Suprapubic skin (tissue), 4 donors: ENCODE measurements at regions not wholly inside any gene's neighbourhood (a gene's known extent, or its start where the extent isn't known, plus 50 kb on each side); places are given as distances from the start of the nearest gene placed in this dataset.

Experiments used
- CTCF ChIP-seq, 2 donors: fragments of 200-600 bp in 1 of 2; fragments of 450-650 bp in 1 of 2; sonication (generic) in 1 of 2; IDR thresholded peaks; one replicate each; pipeline ENCODE4 v1.5.1; 2016 to 2019; ENCODE audit warnings: antibody characterized with exemption in 2 of 2, mild to moderate bottlenecking in 1 of 2, moderate library complexity in 1 of 2
- EP300 ChIP-seq: sonication (generic); formaldehyde crosslinking; IDR thresholded peaks from one replicate; pipeline ENCODE4 v1.6.1; 2017; ENCODE audit warnings: antibody characterized with exemption
- POLR2A ChIP-seq, 2 donors: fragments of 450-650 bp; IDR thresholded peaks; one replicate each; pipeline ENCODE4 v1.6.1; 2017; ENCODE audit warnings: antibody characterized with exemption in 2 of 2, mild to moderate bottlenecking in 2 of 2, moderate library complexity in 2 of 2
- POLR2AphosphoS5 ChIP-seq, 3 donors: sonication (generic); formaldehyde crosslinking; IDR thresholded peaks; one replicate each; pipeline ENCODE4 v1.6.1; 2017; ENCODE audit warnings: antibody characterized with exemption in 3 of 3

- no peak for TF ChIP-seq POLR2A (IDR thresholded peaks at IDR 0.05)
- no peak for TF ChIP-seq CTCF (IDR thresholded peaks at IDR 0.05)
- TF ChIP-seq POLR2AphosphoS5 (IDR thresholded peaks at IDR 0.05), result no peak
- no peak for TF ChIP-seq EP300
Measured at GRCh38 chr2:21314322-21314835, 190.6 kb downstream of the TDRD15 start.
